Activated CD4-positive, alpha-beta T cell treated with anti-CD3 and anti-CD28 coated beads for 24 hours (primary cell): ENCODE measurements at regions not wholly inside any gene's neighbourhood (a gene's known extent, or its start where the extent isn't known, plus 50 kb on each side); places are given as distances from the start of the nearest gene placed in this dataset.

Experiments used
- DNase-seq, 2 donors: peaks; one replicate each; pipeline ENCODE4 v3.0.0-alpha.2; 2020; ENCODE audit warnings: low read depth in 2 of 2

DNA sequence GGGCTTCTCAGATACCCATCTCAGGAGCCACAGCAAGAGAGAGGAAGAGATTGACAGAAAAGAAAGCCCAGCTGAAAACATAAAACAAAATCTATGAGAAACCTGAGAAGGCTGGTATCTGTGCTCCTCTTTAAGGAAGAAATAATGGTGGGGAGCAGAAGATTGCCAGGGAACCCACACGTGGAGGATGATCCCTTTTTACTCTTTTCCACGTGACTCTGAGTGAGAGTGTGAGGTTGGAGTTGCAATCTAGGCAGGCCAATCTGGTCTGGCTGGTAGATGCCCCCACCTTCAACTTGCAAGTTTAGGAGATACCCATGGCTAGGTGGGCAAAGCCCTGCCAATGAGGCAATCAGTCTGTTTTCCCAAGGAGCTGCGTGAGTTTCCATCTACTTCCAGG, 202.3 kb downstream of the TENT4A start:
- no peak for DNase-seq

DNA sequence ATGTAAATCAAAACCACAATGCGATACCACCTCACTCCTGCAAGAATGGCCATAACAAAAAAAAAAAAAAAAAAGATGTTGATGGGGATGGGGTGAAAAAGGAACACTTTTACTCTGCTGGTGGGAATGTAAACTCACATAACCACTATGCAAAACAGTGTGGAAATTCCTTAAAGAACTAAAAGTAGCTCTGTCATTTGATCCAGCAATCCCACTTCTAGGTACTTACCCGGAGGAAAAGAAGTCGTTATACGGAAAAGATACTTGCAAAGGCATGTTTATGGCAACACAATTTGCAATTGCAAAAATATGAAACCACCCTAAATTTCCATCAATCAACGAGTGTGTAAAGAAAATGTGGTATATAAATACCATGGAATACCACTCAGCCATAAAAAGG, 205.0 kb downstream of the TENT4A start:
- no peak for DNase-seq

DNA sequence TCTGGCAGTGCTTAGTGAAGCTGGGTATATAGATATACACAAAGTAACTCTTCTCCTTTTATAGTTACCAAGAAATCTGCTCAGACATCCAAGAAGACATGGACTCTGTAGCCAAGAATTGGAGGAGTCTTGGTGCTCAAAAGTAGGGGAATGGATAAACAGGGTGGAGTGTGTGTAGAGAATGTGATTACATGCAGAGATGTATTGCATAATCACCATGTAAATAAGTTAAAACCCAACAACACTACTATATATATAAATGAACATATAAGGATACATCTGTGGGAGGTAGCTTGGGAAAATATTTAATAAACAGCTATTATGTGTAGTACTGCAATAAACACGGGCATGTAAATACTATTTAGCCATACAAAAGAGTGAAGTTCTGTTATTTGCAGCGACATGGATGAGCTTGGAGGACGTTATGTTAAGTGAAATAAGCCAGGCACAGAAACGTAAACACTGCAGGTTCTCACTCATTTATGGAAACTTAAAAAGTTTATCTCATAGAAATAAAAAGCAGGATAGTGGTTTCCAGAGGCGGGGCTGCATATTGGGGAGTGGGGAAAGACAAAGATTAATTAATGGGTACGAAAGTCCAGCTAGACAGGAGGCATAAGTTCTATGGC, 207.5 kb downstream of the TENT4A start:
- DNase-seq: no peak

DNA sequence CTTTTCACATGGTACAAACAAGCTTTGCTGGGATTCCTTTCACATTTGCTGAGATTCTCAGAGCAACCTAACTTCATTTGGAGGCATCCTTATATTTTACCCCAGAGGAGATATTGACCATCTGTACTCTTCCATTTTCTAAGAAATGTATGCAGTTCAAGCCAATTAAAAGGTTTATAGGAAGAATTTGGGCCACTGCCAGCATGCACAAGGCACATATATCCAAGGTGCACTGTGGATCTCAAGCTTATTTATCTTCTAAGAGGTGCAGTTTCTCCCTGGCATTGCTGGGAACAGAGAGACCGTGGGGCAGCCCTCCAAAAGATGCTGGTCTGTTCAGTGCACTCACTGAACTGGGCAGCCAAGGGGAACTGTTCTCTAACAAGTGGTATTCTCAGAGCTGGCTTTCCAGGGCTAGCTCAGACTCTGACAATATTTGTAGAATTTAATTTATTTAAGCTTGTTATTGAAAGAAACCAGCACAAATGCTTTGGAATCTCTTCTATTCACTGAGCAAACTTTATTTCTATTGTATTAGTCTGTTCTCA, 213.3 kb downstream of the TENT4A start:
- no peak for DNase-seq

DNA sequence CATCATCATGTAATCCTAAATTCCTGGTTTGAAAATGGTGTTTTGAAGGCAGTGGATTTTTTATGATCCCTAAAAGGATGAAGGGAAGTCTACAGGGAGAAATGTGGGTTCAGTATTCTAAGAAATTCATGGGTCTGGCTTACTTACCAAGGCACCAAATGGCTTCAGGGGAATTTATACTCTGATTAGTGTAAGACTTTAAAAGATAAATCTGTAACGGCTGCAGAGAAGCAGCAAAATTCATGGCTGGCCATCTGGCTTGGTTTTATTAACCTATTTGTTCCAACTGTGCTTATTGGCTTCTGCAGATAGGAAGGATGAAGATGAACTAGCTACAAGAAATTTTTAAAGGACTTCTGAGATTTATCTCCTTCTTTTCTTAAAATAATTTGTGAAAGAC, 222.8 kb downstream of the TENT4A start:
- DNase-seq: no peak

DNA sequence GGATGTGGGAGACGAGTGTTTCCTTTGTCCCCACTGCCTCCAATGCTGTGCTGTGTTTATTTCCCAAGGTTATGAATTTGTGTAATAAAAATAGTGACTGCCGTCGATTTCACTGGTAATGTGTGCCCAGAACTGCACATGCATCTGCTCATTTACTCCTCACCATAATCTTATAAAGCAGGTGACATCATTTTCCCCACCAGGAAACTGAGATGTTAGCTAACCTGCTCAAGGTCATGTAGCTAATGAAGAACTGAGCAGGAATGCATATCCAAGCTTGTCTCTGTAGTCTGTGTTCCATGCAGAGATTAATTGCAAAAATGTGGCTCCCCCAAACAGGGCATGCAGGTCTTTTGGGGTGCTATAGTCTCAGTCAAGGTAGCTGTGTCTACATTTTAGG, 224.4 kb downstream of the TENT4A start:
- DNase-seq: no peak

DNA sequence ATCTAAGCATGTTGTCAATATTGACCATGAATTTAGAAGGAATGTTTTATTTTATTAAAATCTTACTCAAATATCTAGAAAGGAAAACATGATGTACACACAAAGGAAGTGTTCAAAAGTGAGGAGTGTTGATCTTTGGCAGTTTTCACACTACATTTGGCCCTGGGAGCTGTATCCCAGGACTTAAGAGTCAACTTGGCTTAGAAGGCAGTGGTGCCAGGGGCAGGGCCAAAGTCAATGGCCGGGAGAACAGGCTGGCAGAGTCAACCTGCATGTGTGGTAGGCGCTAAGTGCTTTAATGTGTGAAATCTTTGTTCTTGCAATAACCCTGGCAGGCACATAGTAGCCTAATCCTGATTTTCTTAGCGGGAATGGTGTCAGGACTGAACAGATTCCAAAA, 228.4 kb downstream of the TENT4A start:
- no peak for DNase-seq

DNA sequence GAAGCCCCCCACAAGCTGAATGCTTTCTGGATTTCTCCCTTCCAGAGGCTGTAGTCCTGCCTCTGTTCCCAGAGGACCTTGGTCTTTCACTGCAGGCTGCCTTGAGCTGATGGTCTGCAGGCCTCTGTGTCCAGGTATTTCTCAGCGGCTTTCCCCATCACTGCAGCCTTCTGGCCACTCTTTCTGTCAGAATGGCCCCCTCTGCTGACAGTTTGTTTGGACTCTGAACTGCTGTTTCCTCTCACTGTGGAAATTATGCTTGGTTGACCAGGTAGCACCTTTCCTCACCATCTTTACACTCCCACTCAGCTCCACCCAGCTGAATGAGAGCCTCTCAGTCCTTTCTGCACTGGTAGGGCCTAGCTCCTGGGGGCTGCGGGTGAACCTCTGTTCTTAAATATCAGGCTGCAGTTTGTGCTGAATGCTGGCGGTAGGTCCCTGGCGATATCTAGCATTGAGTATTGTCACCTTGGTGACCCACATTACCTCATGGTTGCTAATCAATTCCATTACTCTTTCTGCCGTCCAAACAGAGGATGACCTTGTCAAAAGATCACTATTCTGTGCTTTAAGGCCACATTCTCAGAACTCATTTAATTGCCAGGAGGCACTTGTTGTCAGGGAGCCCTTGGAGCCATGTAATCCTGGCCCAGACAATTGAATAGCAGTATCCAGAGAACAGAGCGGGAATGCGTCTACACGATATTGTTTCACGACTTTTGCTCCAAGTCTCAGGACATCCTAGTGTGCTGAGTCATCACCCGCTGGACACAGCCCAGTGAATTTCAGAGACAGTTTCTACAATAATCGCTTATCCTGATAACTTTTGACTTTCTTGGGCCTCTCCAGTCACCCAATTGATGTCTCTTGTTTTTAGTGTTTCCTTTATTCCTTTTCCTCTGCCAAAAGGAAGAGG, 230.2 kb downstream of the TENT4A start:
- no peak for DNase-seq

DNA sequence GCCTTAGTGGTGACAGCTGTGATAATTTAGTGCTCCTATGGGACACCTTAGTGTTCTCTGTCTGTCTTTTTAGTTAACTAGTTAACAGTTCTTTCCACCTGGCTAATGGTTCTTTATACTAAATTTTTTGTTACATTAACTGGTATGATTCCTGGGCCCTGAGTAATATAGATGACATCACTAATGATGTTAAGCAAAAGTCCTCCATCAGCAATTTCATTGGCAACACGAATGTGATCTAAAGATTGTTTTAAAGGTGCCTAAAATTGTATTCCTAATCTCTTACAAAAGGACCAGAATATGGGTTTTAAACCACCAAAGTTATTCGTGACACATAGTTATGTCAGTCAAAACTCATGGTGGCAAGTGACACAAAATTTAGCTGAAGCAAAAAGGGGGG, 235.3 kb downstream of the TENT4A start:
- no peak for DNase-seq

DNA sequence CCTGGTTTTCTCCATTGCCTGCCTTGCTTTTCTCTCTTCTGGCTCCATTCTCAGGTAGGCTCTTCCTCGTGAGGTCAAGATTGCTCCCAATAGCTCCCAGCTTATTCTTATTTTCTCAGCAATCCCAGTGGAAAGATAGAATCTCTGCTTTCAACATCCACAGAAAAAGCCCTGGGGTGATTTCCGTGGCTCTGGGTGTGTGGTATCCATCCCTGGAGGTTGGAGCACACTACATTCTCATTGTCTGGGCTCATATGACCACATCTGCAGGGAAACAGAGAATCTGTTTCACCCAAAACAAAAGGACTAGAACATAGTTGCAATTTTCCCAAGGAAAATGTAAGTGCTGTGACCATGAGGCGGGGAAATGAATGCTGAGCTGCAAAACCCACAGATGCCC, 236.0 kb downstream of the TENT4A start:
- DNase-seq: no peak

DNA sequence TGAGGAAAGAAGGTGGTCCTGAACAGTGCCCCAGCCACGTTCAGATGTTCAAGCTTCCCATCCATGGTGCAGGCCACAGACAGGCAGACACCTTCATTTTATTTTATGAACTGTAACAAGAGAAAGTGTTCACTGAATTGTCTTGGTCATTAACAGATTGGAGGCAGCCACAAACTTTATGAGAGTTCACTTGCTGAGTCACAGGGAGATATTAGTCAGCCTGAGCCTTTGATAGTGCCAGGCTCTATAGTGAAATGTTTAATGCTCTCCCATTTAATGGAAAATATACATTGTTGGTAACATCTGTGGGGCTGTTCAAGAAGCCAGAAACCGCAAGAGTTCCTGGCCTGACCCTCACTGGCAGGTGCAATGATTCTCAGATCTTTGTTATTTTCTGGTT, 237.0 kb downstream of the TENT4A start:
- no peak for DNase-seq

DNA sequence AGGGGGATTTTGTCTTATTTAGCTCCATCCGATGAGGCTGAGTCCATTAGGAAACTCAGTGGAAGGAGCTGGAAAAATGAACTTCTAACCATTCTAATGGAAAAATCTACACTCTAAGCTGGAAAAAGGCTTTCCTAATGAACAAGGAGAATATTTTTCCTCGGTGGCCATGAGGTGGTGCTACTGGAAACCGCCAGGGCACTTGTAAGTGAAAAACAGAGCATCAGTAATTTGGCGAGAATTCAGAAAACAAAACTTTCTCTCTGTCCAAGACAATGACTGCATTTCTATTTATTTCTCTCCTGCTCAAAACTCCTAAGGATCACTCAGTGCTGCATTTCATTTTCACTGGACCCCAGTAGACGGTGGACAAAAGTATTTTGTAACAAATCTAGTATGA, 237.6 kb downstream of the TENT4A start:
- no peak for DNase-seq

DNA sequence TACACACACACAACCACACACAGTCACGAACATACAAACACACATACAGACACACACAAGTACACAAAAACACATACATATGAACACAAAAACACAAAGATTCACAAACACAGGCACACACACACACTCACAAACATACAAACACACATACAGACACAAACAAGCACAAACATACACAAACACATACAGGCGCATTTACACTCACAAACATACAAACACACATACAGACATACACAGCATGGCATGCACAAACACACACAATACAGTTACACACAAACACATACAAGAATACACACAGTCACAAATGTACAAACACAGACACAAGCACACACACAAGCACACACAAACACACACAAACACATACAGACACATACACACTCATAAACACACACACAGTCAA, 247.9 kb downstream of the TENT4A start:
- DNase-seq: no peak

DNA sequence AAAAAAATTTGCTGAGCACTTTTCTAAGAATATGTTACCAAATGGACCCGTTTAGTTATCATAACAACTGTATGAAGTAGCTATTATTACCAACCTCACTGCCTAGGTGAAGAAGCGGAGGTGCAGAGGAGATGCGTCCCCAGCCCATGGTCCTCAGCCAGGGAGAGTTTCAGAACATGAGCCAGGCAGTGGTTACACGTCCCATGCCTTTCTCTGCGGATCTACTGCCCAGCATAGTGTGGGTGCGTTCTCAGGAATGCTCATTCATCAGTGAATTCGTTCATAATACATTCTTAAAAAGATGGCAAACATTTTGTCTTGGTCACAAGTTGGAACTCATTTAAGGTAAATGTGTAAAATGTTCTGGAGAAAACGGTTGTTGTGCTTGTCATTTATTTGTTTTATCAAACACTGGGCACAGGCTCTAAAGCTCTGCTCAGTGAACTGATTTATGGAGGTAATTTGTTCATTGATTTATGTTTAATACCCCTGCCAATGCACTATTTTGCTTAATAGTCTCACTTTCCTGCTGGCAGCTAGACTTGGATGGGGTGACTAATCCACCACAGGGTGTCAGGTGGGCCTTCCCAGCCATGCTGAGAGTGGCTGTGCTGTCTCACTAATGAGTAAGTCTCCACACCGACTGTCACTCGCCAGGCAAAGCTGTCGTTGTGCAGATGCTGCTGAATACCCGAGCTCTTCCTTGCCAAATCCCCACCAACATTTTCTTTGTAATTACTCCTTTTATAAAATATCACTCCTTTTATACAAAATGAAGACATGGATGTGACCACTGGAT, 248.8 kb downstream of the TENT4A start:
- no peak for DNase-seq

DNA sequence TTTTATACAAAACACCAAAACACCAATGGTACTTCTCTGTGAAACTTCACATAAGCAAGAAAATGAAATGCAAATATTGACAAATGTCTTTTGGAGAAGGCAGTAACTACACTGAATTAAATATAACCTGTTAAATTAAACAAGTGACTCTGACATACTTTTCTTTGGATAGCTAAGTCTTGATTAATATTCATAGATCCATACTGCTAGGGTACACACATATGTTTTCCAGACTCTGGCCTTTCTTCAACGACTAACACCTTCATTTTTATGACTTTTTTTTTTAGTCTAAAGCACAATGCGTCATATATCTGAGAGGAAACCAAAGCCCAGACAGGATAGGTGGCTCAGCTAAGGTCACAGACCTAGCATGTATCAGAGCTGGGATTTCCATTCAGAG, 263.7 kb downstream of the TENT4A start:
- DNase-seq: no peak

DNA sequence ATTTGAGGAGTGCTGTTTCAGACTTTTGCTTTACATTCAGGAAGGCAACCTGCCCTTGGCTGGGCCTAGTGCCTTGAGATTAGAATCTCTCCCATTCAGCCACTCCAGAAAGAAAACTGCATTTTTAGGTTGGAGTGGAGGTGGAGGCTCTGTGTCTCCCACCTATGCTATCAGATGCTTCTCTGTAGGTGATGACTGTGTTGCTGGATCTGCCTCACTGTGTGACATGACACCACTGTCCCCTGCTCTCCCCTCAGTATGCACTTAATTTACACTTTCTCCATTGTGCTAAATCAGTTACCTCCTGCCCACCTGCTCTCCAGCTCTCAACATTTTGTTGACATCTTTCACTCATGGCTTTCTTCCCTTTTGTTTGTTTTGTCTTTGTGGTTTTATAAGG, 265.8 kb downstream of the TENT4A start:
- no peak for DNase-seq

DNA sequence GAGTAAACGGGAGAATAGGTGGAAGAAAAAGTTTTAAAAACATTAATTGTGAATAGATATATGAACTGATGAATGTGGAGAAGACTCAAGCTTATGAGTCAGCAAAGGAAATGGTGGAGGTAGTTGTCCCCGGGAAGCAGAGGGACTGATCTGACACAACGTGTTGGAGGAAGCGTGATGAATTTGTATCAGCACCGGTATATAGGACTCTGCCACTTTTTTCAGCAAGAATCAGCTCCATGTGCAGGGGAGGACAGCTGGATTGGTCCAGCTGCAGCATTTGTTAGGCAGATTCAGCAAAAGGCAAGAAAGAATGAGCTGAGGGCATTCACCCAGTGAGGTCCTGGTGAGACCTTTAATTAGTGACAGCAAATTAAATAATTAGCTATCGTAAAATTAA, 276.0 kb downstream of the TENT4A start:
- no peak for DNase-seq

DNA sequence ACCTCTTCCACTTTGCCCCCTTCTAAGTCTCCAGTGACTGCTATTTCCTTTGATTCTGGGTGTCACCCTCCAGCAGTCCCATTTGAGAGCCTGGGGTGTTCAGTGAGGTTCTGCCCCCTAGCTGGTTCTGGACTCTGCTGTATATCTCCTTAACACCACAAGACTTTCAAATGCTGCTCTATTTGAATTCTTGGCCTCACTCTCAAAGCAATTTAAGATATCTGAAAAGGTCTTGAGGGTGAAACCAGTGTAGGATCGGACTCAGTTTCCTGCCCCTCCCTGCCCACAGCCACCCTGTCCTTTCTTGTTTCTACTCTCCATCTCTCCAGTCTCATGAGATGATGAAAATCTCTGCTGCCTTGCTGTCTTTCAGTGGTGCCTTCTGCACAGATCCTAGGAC, 280.9 kb downstream of the TENT4A start:
- DNase-seq: no peak

DNA sequence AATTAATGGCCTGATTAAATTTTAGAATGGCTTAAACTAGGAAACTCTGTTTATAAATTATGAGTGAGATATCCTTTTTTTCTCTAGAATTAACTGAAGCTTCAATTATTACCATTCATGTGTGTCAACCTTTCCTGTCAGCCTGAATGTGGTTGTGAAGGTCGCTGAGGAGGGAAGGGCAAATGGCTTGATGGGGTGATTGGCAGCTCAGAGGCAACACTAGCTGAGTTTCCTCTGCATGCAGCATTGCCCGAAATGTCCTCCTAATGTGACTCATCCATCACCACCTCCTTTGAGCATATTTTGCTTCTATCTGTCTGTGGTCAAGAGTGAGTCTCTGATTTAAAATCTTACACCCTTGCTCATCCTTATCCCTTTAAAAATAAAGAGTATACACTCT, 281.9 kb downstream of the TENT4A start:
- DNase-seq: no peak

DNA sequence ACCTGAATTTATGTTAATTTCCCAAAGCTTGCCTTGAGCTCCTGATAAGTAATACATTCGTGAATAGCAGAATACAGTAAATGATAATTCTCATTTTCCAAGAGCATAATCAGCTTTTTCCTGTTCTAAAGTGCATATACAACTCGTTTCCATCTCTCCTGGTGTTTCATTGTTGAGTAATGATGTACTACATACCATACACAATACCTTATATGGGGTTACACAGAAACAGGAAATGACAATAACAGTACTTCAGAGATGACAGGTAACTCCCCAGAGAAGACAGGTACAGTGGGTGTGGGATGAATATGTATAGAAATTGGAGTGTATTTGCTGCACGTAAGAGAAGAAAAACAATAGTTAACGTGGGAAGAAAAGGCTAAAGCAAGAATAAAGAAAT, 287.1 kb downstream of the TENT4A start:
- no peak for DNase-seq

DNA sequence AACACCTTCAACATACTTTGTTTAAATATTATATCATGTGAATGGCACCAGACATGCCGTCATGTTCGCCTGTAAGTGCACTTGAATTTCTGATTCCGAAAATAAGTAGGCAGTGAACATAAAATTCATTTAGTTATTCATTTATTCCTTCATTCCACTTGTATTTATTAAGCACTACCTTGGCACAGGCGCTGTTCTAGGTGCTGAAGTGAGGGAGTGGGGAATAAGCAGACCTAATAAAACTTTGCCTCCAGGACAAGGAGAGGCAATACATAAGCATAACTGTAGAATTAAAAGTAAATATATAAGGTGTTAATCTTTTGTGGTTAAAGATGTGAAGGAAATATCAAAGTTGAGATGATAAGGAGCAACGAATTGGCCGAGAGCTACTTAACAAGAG, 297.4 kb downstream of the TENT4A start:
- no peak for DNase-seq

DNA sequence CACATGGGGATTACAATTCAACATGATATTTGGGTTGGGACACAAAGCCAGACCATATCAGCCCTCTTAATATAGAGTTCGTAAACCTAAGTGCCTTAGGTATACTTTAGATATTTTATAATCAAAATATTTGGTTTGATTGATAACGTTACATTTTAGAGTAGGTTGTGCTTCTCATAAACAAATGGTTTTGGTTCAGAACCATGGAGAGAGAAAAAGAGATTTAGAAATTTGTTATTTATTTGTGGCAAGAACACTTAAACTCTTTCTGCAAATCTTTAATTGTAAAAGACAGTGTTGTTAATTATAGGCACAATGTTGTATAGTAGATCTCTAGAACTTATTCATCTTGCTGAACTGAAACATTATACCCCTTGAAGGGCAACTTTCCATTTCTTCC, 298.8 kb downstream of the TENT4A start:
- no peak for DNase-seq
